NCI-H510A treated with DMSO at 0.1 percent for 48 hours (cell line): ENCODE measurements at regions not wholly inside any gene's neighbourhood (a gene's known extent, or its start where the extent isn't known, plus 50 kb on each side); places are given as distances from the start of the nearest gene placed in this dataset.

Experiments used
- DNase-seq: peaks from one replicate; lab custom pipeline; 2025; lab: John Stamatoyannopoulos, UW

DNA sequence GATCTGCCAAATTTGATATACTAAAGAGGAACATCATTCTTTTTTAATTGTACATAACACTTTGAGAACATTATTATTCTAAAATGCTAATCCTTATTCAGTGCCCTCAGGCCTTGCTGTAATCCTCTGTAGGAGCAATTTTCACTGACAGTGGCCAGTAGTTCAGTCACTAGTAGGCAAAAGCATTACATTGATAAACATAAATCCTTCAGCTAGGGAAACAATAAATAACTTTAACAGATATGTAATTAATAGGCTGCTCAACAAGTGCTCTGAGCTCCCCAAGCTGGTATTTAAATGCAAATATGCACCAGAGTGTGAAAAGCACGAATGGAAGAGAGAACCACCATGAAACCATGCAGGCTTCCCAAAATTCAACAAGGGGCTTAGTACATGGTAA is 77.7 kb upstream of the FAM47C start:
- no peak for DNase-seq

DNA sequence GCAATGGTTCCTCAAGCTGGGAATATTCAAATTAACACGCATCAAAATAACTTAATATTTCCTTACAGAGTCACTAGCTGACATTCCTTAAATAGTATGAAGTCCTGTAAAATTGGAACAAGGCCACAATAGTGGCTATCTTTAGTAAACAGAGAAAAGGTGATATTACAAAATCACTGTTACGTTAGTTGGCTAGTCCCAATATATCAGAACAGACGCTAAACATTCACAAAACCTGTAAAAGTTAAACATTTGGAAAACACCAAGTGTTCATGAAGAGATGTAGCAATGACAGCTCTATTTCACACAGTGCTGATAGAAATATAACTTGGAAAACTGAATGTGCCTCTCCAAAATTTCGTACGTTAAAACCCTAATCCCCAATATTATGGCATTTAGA is 61.0 kb upstream of the FAM47C start:
- DNase-seq = no peak

- DNase-seq = no peak
These were observed 57.5 kb upstream of the FAM47C start for GRCh38 chrX:36950495-36951253.

GRCh38 chrX:36957425-36958328 is 50.5 kb upstream of the FAM47C start:
- peak; percentile 52 for DNase-seq
